GM23338 (cell line): ENCODE measurements at regions not wholly inside any gene's neighbourhood (a gene's known extent, or its start where the extent isn't known, plus 50 kb on each side); places are given as distances from the start of the nearest gene placed in this dataset.
A peak's percentile ranks its signal among the peaks of the same experiment; 100 is the strongest.

Source experiments
- ATAC-seq: fragments of 200-7000 bp; cut with Tn5 transposase; 3 replicates; pipeline ENCODE4 v1.9.1; 2020
- DNase-seq: peaks from one replicate; pipeline ENCODE4 v3.0.0-alpha.2; 2015; ENCODE audit warnings: low spot score
- H2AFZ ChIP-seq: fragments of 200-600 bp; sonication (generic); 2 replicates; pipeline ENCODE4 v1.8.0; 2016; ENCODE audit warnings: antibody characterized with exemption, mild to moderate bottlenecking, moderate library complexity
- H3F3A ChIP-seq: fragments of 200-600 bp; sonication (generic); replicated peaks from 2 replicates; pipeline ENCODE4 v1.8.0; 2017; ENCODE audit warnings: antibody characterized with exemption, mixed run types, low read depth
- H3K27ac ChIP-seq: fragments of 200-600 bp; sonication (generic); 2 replicates; pipeline ENCODE4 v1.6.1; 2016; ENCODE audit warnings: low read depth
- H3K27me3 ChIP-seq: fragments of 200-600 bp; sonication (generic); 2 replicates; pipeline ENCODE4 v1.8.0; 2016; ENCODE audit warnings: mild to moderate bottlenecking, mixed run types, moderate library complexity; ENCODE audit not compliant: insufficient read depth
- H3K36me3 ChIP-seq: fragments of 200-600 bp; sonication (generic); 2 replicates; pipeline ENCODE4 v1.8.0; 2016; ENCODE audit warnings: mild to moderate bottlenecking; ENCODE audit not compliant: insufficient read depth
- H3K4me1 ChIP-seq: fragments of 200-600 bp; sonication (generic); 2 replicates; pipeline ENCODE4 v1.8.0; 2016; ENCODE audit warnings: mild to moderate bottlenecking, moderate library complexity; ENCODE audit not compliant: insufficient read depth
- H3K4me2 ChIP-seq: fragments of 200-600 bp; sonication (generic); 2 replicates; pipeline ENCODE4 v1.7.1; 2017; ENCODE audit warnings: mixed run types
- H3K4me3 ChIP-seq: fragments of 200-600 bp; sonication (generic); 2 replicates; pipeline ENCODE4 v1.6.1; 2016; ENCODE audit warnings: mixed run types
- H3K79me2 ChIP-seq: fragments of 200-600 bp; sonication (generic); replicated peaks from 2 replicates; pipeline ENCODE4 v1.8.0; 2017; ENCODE audit warnings: mild to moderate bottlenecking; ENCODE audit not compliant: insufficient read depth
- H3K9me2 ChIP-seq: fragments of 200-600 bp; sonication (generic); 2 replicates; pipeline ENCODE4 v1.8.0; 2017; ENCODE audit not compliant: insufficient read depth
- H4K20me1 ChIP-seq: fragments of 200-600 bp; sonication (generic); replicated peaks from 2 replicates; pipeline ENCODE4 v1.8.0; 2017; ENCODE audit warnings: mild to moderate bottlenecking; ENCODE audit not compliant: insufficient read depth
- H3K27ac Mint-ChIP-seq: 2 replicates; pipeline ENCODE4 v1.8.0; 2020; ENCODE audit warnings: inconsistent platforms, mild to moderate bottlenecking, moderate library complexity, mixed read lengths
- H3K27me3 Mint-ChIP-seq: 3 replicates; pipeline ENCODE4 v1.8.0; 2022; ENCODE audit warnings: low read depth, mild to moderate bottlenecking, moderate library complexity, mixed read lengths, inconsistent platforms; ENCODE audit not compliant: insufficient read depth, poor library complexity
- H3K36me3 Mint-ChIP-seq: 3 replicates; pipeline ENCODE4 v1.8.0; 2021; ENCODE audit warnings: low read depth, mild to moderate bottlenecking, inconsistent platforms, moderate library complexity, mixed read lengths
- H3K4me1 Mint-ChIP-seq: 3 replicates; pipeline ENCODE4 v1.8.0; 2020; ENCODE audit warnings: mild to moderate bottlenecking, inconsistent platforms, mixed read lengths
- H3K4me3 Mint-ChIP-seq: 3 replicates; pipeline ENCODE4 v1.8.0; 2021; ENCODE audit warnings: moderate library complexity, mild to moderate bottlenecking, inconsistent platforms, mixed read lengths
- H3K9me3 Mint-ChIP-seq: 3 replicates; pipeline ENCODE4 v1.8.0; 2020; ENCODE audit warnings: moderate library complexity, mild to moderate bottlenecking, inconsistent platforms, mixed read lengths
- CREB1 ChIP-seq: fragments of 250-450 bp; sonication (Bioruptor Pico); IDR thresholded peaks from 2 replicates; pipeline ENCODE4 v1.5.0; 2020; ENCODE audit warnings: low read depth, mild to moderate bottlenecking, moderate library complexity
- CTCF ChIP-seq, 2 experiments: fragments of 200-600 bp in 1 of 2; sonication (generic) in 1 of 2; conservative IDR thresholded peaks; 2 replicates each; pipeline versions ENCODE4 v1.5.1 to v1.6.1; 2016 to 2017; ENCODE audit warnings: antibody characterized with exemption in 2 of 2, low read depth in 2 of 2, mild to moderate bottlenecking in 2 of 2, moderate library complexity in 1 of 2
- ETS1 ChIP-seq: IDR thresholded peaks from 2 replicates; pipeline ENCODE4 v1.6.1; 2016; ENCODE audit warnings: antibody characterized with exemption
- EZH2 ChIP-seq: fragments of 200-600 bp; sonication (generic); IDR thresholded peaks from one replicate; pipeline ENCODE4 v1.8.0; 2017; ENCODE audit warnings: antibody characterized with exemption, mild to moderate bottlenecking, low read depth; ENCODE audit not compliant: unreplicated experiment
- NANOG ChIP-seq: IDR thresholded peaks from 2 replicates; pipeline ENCODE4 v1.6.1; 2016; ENCODE audit warnings: antibody characterized with exemption, borderline replicate concordance
- POLR2AphosphoS5 ChIP-seq: IDR thresholded peaks from 2 replicates; pipeline ENCODE4 v1.6.1; 2016; ENCODE audit warnings: antibody characterized with exemption, low read depth
- ZNF331 ChIP-seq: fragments of 250-450 bp; sonication (Bioruptor Pico); IDR thresholded peaks from 2 replicates; pipeline ENCODE4 v1.5.0; 2020; ENCODE audit warnings: low read depth, mild to moderate bottlenecking, moderate library complexity
- ZNF462 ChIP-seq: fragments of 250-450 bp; sonication (Bioruptor Pico); IDR thresholded peaks from 2 replicates; pipeline ENCODE4 v1.5.0; 2020; ENCODE audit warnings: mild to moderate bottlenecking, moderate library complexity

GRCh38 chr5:115069087-115069968 is 100.4 kb downstream of the TRIM36 start:
- TF ChIP-seq ETS1 = no peak
- TF ChIP-seq NANOG = no peak
- no peak for TF ChIP-seq ZNF331 (CRISPR knock-in tag)
- TF ChIP-seq CTCF (conservative IDR thresholded peaks at IDR 0.05; ENCODE audit: low read depth in 2 of 2) = peak; percentile 92 to 97
- no peak for TF ChIP-seq ZNF462 (CRISPR knock-in tag)
- TF ChIP-seq CREB1 (CRISPR knock-in tag) = no peak
- TF ChIP-seq POLR2AphosphoS5 = no peak
- no peak for TF ChIP-seq EZH2
- H3K27me3 ChIP-seq = no peaks in the 10 kb centered on the region
- no peak overlapping the region for H3K4me3 ChIP-seq
- peaks cover 11% of the 10 kb centered on the region for H3K9me2 ChIP-seq
- H3K79me2 ChIP-seq = no peaks in the 10 kb centered on the region
- 0 out of 3 replicates have a peak, but pooled peaks cover 3% of the 10 kb centered on the region for H3K36me3 Mint-ChIP-seq
- H3K27ac Mint-ChIP-seq = no peak overlapping the region
- DNase-seq (peak; percentile 81), ATAC-seq (peak; percentile 89)
- no peaks in the 10 kb centered on the region for H3K9me3 Mint-ChIP-seq
- no peak overlapping the region for H2AFZ ChIP-seq
- peaks cover 3% of the 10 kb centered on the region for H3K27me3 Mint-ChIP-seq
- H4K20me1 ChIP-seq = no peaks in the 10 kb centered on the region
- no peak overlapping the region for H3K27ac ChIP-seq
- no peak overlapping the region for H3K4me2 ChIP-seq
- peaks cover 24% of the 10 kb centered on the region for H3K4me1 Mint-ChIP-seq
- no peaks in the 10 kb centered on the region for H3K36me3 ChIP-seq
- peaks cover 16% of the 10 kb centered on the region for H3K4me1 ChIP-seq
- no peaks in the 10 kb centered on the region for H3F3A ChIP-seq
- no peak overlapping the region for H3K4me3 Mint-ChIP-seq
